K562 (cell line): ENCODE measurements at regions not wholly inside any gene's neighbourhood (a gene's known extent, or its start where the extent isn't known, plus 50 kb on each side); places are given as distances from the start of the nearest gene placed in this dataset.

Experiments used
- ATAC-seq: fragments of 200-7000 bp; cut with Tn5 transposase; 3 replicates; pipeline ENCODE4 v1.9.1; 2020; ENCODE audit warnings: moderate library complexity
- BruUV-seq: library from RNA; stranded (reverse); fragments of 400-500 nt; replicated peaks from 2 replicates; lab custom pipeline; 2021; lab: Mats Ljungman, UMichigan
- CTCF ChIA-PET: fragments of 300-600 bp; formaldehyde crosslinking; extraction: SDS; loops from one replicate; lab custom pipeline; 2021; ENCODE audit warnings: low intra/inter-chr PET ratio; lab: Yijun Ruan, JAX
- POLR2A ChIA-PET: fragments of 300-600, 350-650 bp; sonication (Branson Sonifier 250); formaldehyde crosslinking; extraction: SDS; loops from one replicate; lab custom pipeline; 2021; ENCODE audit warnings: antibody characterized with exemption, inconsistent platforms; lab: Yijun Ruan, JAX
- DNase-seq, 4 experiments: peaks; one replicate each; pipeline versions ENCODE4 v3.0.0 to v3.0.0-alpha.2; 2011 to 2018; ENCODE audit warnings: low spot score in 3 of 4, mixed read lengths in 3 of 4; ENCODE audit errors: extremely low read depth in 1 of 4
- FAIRE-seq: peaks from 2 replicates; lab custom pipeline; 2011; peaks lifted over from hg19 to GRCh38; lab: Jason Lieb, UNC
- H2AFZ ChIP-seq: 2 replicates; pipeline ENCODE4 v1.6.0; 2011; ENCODE audit warnings: low read depth, low read length, control low read depth, inconsistent platforms
- H3K27ac ChIP-seq: fragments of 200-600 bp; 3 replicates; pipeline ENCODE4 v1.8.0; 2011; ENCODE audit warnings: low read depth, mild to moderate bottlenecking, control low read depth, inconsistent platforms, low read length, moderate library complexity, mixed read lengths; ENCODE audit errors: extremely low read depth
- H3K27me3 ChIP-seq, 2 experiments: fragments of 300-600 bp in 1 of 2; 2 replicates in 1 of 2; 3 replicates in 1 of 2; pipeline versions ENCODE4 v1.6.0 to v1.8.0; 2011; ENCODE audit warnings: inconsistent platforms in 2 of 2, low read length in 2 of 2, mild to moderate bottlenecking in 1 of 2, mixed read lengths in 1 of 2, moderate library complexity in 1 of 2; ENCODE audit not compliant: control insufficient read depth in 2 of 2, insufficient read depth in 2 of 2
- H3K36me3 ChIP-seq: fragments of 300-600 bp; 3 replicates; pipeline ENCODE4 v1.8.0; 2011; ENCODE audit warnings: mild to moderate bottlenecking, low read length, inconsistent platforms; ENCODE audit not compliant: control insufficient read depth, insufficient read depth
- H3K4me1 ChIP-seq, 2 experiments: fragments of 200-600 bp in 1 of 2; replicated peaks in 1 of 2; 2 replicates in 1 of 2; 3 replicates in 1 of 2; pipeline versions ENCODE4 v1.5.1 to v1.8.0; 2011; ENCODE audit warnings: inconsistent platforms in 2 of 2, low read length in 2 of 2, mild to moderate bottlenecking in 1 of 2, mixed read lengths in 1 of 2, moderate library complexity in 1 of 2; ENCODE audit not compliant: control insufficient read depth in 2 of 2, insufficient read depth in 2 of 2
- H3K4me2 ChIP-seq: 2 replicates; pipeline ENCODE4 v1.6.1; 2011; ENCODE audit warnings: low read length, control low read depth, inconsistent platforms, mixed read lengths; ENCODE audit not compliant: insufficient read depth
- H3K4me3 ChIP-seq: fragments of 200-600 bp; sonication (generic), shearing (Covaris generic); 2 replicates; pipeline ENCODE4 v1.5.1; 2016; ENCODE audit warnings: control low read depth, inconsistent platforms
- H3K79me2 ChIP-seq: fragments of 200-600 bp; 3 replicates; pipeline ENCODE4 v1.8.0; 2011; ENCODE audit warnings: low read length, inconsistent platforms; ENCODE audit not compliant: control insufficient read depth, insufficient read depth
- H3K9ac ChIP-seq, 2 experiments: 2 replicates each; pipeline versions ENCODE4 v1.6.0 to v1.6.1; 2011; ENCODE audit warnings: low read depth in 2 of 2, low read length in 2 of 2, control low read depth in 1 of 2, inconsistent platforms in 1 of 2, mild to moderate bottlenecking in 1 of 2, mixed read lengths in 1 of 2; ENCODE audit not compliant: insufficient read depth in 1 of 2
- H3K9me1 ChIP-seq: one replicate; pipeline ENCODE4 v1.6.0; 2011; ENCODE audit warnings: inconsistent platforms, mild to moderate bottlenecking, low read length, moderate library complexity; ENCODE audit not compliant: control insufficient read depth, insufficient read depth
- H3K9me3 ChIP-seq: replicated peaks from 2 replicates; pipeline ENCODE4 v1.5.1; 2011; ENCODE audit warnings: low read depth, low read length, inconsistent platforms; ENCODE audit not compliant: control insufficient read depth, insufficient read depth
- H4K20me1 ChIP-seq: replicated peaks from 2 replicates; pipeline ENCODE4 v1.6.1; 2011; ENCODE audit warnings: low read length, inconsistent platforms, mixed read lengths; ENCODE audit not compliant: control insufficient read depth, insufficient read depth
- CEBPB ChIP-seq: fragments of 450-650 bp; IDR thresholded peaks from 2 replicates; pipeline ENCODE4 v1.6.1; 2016; ENCODE audit warnings: missing genetic modification characterization, missing compliant biosample characterization
- CREB3L1 ChIP-seq: fragments of 450-650 bp; IDR thresholded peaks from 2 replicates; pipeline ENCODE4 v1.6.1; 2014; ENCODE audit warnings: low read depth, mild to moderate bottlenecking, moderate library complexity, borderline replicate concordance
- ETV6 ChIP-seq, 3 experiments: fragments of 150-350 bp in 1 of 3; sonication (generic) in 1 of 3; formaldehyde crosslinking in 1 of 3; IDR thresholded peaks; 2 replicates each; pipeline versions ENCODE4 v1.6.1 to v1.8.0; 2014 to 2022; ENCODE audit warnings: borderline replicate concordance in 2 of 3, low read depth in 2 of 3, antibody characterized with exemption in 1 of 3, low read length in 1 of 3, mild to moderate bottlenecking in 1 of 3, missing genetic modification reagents in 1 of 3
- HNRNPK ChIP-seq: fragments of 200-400 bp; formaldehyde crosslinking; IDR thresholded peaks from one replicate; pipeline ENCODE4 v1.6.1; 2018; ENCODE audit warnings: mild to moderate bottlenecking, low read depth, low read length; ENCODE audit not compliant: poor library complexity, severe bottlenecking
- JUNB ChIP-seq: fragments of 450-650 bp; formaldehyde crosslinking; conservative IDR thresholded peaks from 2 replicates; pipeline ENCODE4 v1.4.0; 2020; ENCODE audit warnings: mild to moderate bottlenecking
- LARP7 ChIP-seq: fragments of 450-650 bp; IDR thresholded peaks from 2 replicates; pipeline ENCODE4 v1.6.1; 2016
- MBD2 ChIP-seq: sonication (generic); IDR thresholded peaks from 2 replicates; pipeline ENCODE4 v1.6.1; 2016; ENCODE audit warnings: low read depth, borderline replicate concordance
- MIER1 ChIP-seq: fragments of 450-650 bp; IDR thresholded peaks from 2 replicates; pipeline ENCODE4 v1.6.1; 2016; ENCODE audit warnings: antibody characterized with exemption, mild to moderate bottlenecking, low read depth
- MXI1 ChIP-seq: IDR thresholded peaks from 2 replicates; pipeline ENCODE4 v1.6.1; 2011; ENCODE audit warnings: low read depth, mild to moderate bottlenecking, improper control_type of control experiment, low read length
- NR0B1 ChIP-seq: fragments of 450-650 bp; IDR thresholded peaks from one replicate; pipeline ENCODE4 v1.6.1; 2018; ENCODE audit warnings: mild to moderate bottlenecking, moderate library complexity; ENCODE audit not compliant: partially characterized antibody
- ZNF24 ChIP-seq: fragments of 450-650 bp; IDR thresholded peaks from 2 replicates; pipeline ENCODE4 v1.6.1; 2016
- ZNF408 ChIP-seq: fragments of 250-450 bp; sonication (Bioruptor Pico); IDR thresholded peaks from 2 replicates; pipeline ENCODE4 v1.4.0; 2020; ENCODE audit warnings: low read depth, mild to moderate bottlenecking, moderate library complexity
- WGBS: fragments of 100-300 bp; shearing (Covaris generic); methylation state at CpG from one replicate; pipeline ENCODE4 v1.1.6; 2016; ENCODE audit warnings: low coverage, mixed read lengths; ENCODE audit not compliant: insufficient coverage; ENCODE audit errors: missing lambda C conversion rate; 5-methylcytosine and 5-hydroxymethylcytosine counted together
- in situ Hi-C: fragments of 300-500 bp; cut with MboI; formaldehyde crosslinking; loops from 4 replicates; pipeline ENCODE4 v1.15.0; 2018; ENCODE audit warnings: inconsistent platforms, mixed read lengths
- intact Hi-C: fragments of 100-400 bp; cut with micrococcal nuclease; formaldehyde crosslinking; loops from 2 replicates; pipeline ENCODE4 v1.14.2; 2022
- TF ChIP-seq, protein P1 (sequence below): fragments of 200-400 bp; formaldehyde crosslinking; IDR thresholded peaks from 2 replicates; pipeline ENCODE4 v1.6.1; 2017; ENCODE audit warnings: mild to moderate bottlenecking, low read depth, low read length, moderate library complexity
- TF ChIP-seq, protein P2 (sequence below): fragments of 250-450 bp; sonication (Bioruptor Pico); IDR thresholded peaks from 2 replicates; pipeline ENCODE4 v1.8.0; 2021; ENCODE audit warnings: moderate library complexity, mild to moderate bottlenecking, inconsistent platforms

- Histone ChIP-seq H3K36me3 (no peaks in the 10 kb centered on the region), H3K4me2 (no peak overlapping the region), H3K4me3 (no peak overlapping the region), H3K27ac (no peak overlapping the region)
- BruUV-seq = no TSS peak
- no peak for FAIRE-seq
- TF ChIP-seq ZNF408 (no peak), CEBPB (tag) (no peak), MIER1 (no peak), LARP7 (no peak), MXI1 (no peak), ETV6 (IDR thresholded peaks at IDR 0.05; ENCODE audit: borderline replicate concordance in 1 of 2, low read depth in 2 of 2, low read length in 1 of 2) (no peak), ETV6 (CRISPR knock-in tag; IDR thresholded peaks at IDR 0.05; ENCODE audit: borderline replicate concordance) (no peak), MBD2 (no peak), ZNF24 (no peak), NR0B1 (no peak), JUNB (no peak), CREB3L1 (no peak), HNRNPK (no peak)
- TF ChIP-seq, protein P1, sequence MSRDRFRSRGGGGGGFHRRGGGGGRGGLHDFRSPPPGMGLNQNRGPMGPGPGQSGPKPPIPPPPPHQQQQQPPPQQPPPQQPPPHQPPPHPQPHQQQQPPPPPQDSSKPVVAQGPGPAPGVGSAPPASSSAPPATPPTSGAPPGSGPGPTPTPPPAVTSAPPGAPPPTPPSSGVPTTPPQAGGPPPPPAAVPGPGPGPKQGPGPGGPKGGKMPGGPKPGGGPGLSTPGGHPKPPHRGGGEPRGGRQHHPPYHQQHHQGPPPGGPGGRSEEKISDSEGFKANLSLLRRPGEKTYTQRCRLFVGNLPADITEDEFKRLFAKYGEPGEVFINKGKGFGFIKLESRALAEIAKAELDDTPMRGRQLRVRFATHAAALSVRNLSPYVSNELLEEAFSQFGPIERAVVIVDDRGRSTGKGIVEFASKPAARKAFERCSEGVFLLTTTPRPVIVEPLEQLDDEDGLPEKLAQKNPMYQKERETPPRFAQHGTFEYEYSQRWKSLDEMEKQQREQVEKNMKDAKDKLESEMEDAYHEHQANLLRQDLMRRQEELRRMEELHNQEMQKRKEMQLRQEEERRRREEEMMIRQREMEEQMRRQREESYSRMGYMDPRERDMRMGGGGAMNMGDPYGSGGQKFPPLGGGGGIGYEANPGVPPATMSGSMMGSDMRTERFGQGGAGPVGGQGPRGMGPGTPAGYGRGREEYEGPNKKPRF = no peak
- TF ChIP-seq, protein P2, sequence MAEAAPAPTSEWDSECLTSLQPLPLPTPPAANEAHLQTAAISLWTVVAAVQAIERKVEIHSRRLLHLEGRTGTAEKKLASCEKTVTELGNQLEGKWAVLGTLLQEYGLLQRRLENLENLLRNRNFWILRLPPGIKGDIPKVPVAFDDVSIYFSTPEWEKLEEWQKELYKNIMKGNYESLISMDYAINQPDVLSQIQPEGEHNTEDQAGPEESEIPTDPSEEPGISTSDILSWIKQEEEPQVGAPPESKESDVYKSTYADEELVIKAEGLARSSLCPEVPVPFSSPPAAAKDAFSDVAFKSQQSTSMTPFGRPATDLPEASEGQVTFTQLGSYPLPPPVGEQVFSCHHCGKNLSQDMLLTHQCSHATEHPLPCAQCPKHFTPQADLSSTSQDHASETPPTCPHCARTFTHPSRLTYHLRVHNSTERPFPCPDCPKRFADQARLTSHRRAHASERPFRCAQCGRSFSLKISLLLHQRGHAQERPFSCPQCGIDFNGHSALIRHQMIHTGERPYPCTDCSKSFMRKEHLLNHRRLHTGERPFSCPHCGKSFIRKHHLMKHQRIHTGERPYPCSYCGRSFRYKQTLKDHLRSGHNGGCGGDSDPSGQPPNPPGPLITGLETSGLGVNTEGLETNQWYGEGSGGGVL = no peak
- TF ChIP-seq, all 486 proteins: peak for 0
- no peak overlapping the region for H2AFZ ChIP-seq
- WGBS = 0% methylated on average over 2 of the region's 4 CpGs
- DNase-seq (no peak), ATAC-seq (no peak)
- H3K9ac ChIP-seq = no peak overlapping the region
- H3K9me1 ChIP-seq = no peaks in the 10 kb centered on the region
- POLR2A ChIA-PET = no interaction called here
- CTCF ChIA-PET = no interaction called here
- in situ Hi-C loops = no loop called here
- intact Hi-C loops = no loop called here
- H3K27me3 ChIP-seq = no peaks in the 10 kb centered on the region
- H3K79me2 ChIP-seq = no peaks in the 10 kb centered on the region
- no peaks in the 10 kb centered on the region for H3K4me1 ChIP-seq
- H4K20me1 ChIP-seq = no peaks in the 10 kb centered on the region
- no peaks in the 10 kb centered on the region for H3K9me3 ChIP-seq
Measured at GRCh38 chr4:62571494-62571893, 1371.4 kb downstream of the ADGRL3 start.
